HL-60 (cell line): ENCODE measurements at regions not wholly inside any gene's neighbourhood (a gene's known extent, or its start where the extent isn't known, plus 50 kb on each side); places are given as distances from the start of the nearest gene placed in this dataset.

Source experiments
- GABPA ChIP-seq: IDR thresholded peaks from 2 replicates; pipeline ENCODE4 v1.6.1; 2012; ENCODE audit warnings: low read depth
- POLR2AphosphoS5 ChIP-seq: IDR thresholded peaks from 2 replicates; pipeline ENCODE4 v1.6.1; 2012; ENCODE audit warnings: low read depth
- SPI1 ChIP-seq: IDR thresholded peaks from 2 replicates; pipeline ENCODE4 v1.6.1; 2012; ENCODE audit warnings: low read depth, mild to moderate bottlenecking, borderline replicate concordance
- TF ChIP-seq, protein P1 (sequence below): IDR thresholded peaks from one replicate; pipeline ENCODE4 v1.5.1; 2011; ENCODE audit warnings: low read length, control low read depth, inconsistent platforms; ENCODE audit not compliant: insufficient read depth
- TF ChIP-seq, protein P2 (sequence below): IDR thresholded peaks from 2 replicates; pipeline ENCODE4 v1.6.1; 2012; ENCODE audit warnings: low read depth; ENCODE audit not compliant: insufficient replicate concordance

- TF ChIP-seq, protein P1, sequence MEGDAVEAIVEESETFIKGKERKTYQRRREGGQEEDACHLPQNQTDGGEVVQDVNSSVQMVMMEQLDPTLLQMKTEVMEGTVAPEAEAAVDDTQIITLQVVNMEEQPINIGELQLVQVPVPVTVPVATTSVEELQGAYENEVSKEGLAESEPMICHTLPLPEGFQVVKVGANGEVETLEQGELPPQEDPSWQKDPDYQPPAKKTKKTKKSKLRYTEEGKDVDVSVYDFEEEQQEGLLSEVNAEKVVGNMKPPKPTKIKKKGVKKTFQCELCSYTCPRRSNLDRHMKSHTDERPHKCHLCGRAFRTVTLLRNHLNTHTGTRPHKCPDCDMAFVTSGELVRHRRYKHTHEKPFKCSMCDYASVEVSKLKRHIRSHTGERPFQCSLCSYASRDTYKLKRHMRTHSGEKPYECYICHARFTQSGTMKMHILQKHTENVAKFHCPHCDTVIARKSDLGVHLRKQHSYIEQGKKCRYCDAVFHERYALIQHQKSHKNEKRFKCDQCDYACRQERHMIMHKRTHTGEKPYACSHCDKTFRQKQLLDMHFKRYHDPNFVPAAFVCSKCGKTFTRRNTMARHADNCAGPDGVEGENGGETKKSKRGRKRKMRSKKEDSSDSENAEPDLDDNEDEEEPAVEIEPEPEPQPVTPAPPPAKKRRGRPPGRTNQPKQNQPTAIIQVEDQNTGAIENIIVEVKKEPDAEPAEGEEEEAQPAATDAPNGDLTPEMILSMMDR, result no peak
- TF ChIP-seq, protein P2, sequence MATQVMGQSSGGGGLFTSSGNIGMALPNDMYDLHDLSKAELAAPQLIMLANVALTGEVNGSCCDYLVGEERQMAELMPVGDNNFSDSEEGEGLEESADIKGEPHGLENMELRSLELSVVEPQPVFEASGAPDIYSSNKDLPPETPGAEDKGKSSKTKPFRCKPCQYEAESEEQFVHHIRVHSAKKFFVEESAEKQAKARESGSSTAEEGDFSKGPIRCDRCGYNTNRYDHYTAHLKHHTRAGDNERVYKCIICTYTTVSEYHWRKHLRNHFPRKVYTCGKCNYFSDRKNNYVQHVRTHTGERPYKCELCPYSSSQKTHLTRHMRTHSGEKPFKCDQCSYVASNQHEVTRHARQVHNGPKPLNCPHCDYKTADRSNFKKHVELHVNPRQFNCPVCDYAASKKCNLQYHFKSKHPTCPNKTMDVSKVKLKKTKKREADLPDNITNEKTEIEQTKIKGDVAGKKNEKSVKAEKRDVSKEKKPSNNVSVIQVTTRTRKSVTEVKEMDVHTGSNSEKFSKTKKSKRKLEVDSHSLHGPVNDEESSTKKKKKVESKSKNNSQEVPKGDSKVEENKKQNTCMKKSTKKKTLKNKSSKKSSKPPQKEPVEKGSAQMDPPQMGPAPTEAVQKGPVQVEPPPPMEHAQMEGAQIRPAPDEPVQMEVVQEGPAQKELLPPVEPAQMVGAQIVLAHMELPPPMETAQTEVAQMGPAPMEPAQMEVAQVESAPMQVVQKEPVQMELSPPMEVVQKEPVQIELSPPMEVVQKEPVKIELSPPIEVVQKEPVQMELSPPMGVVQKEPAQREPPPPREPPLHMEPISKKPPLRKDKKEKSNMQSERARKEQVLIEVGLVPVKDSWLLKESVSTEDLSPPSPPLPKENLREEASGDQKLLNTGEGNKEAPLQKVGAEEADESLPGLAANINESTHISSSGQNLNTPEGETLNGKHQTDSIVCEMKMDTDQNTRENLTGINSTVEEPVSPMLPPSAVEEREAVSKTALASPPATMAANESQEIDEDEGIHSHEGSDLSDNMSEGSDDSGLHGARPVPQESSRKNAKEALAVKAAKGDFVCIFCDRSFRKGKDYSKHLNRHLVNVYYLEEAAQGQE, result no peak
- TF ChIP-seq POLR2AphosphoS5 (no peak), GABPA (no peak), SPI1 (no peak)
Observed at GRCh38 chrX:16516232-16516876, 133.6 kb upstream of the S100G start.
